ENCODE measurements at regions not wholly inside any gene's neighbourhood (a gene's known extent, or its start where the extent isn't known, plus 50 kb on each side); places are given as distances from the start of the nearest gene placed in this dataset.

- Histone ChIP-seq H3K4me1 (no peaks in the 10 kb centered on the region), H3K27me3 (no peaks in the 10 kb centered on the region), H3K27ac (no peak overlapping the region), H3K36me3 (no peaks in the 10 kb centered on the region), H3K4me3 (no peak overlapping the region), H3K9me3 (peaks cover 0 to 7% of the 10 kb centered on the region in 2 donors)
- no peak for TF ChIP-seq CTCF (IDR thresholded peaks at IDR 0.05)
- no peak for TF ChIP-seq POLR2AphosphoS5 (IDR thresholded peaks at IDR 0.05)
- TF ChIP-seq POLR2A (IDR thresholded peaks at IDR 0.05) = no peak
- DNase-seq (ENCODE audit: low spot score in 2 of 2) = no peak
- intact Hi-C loops (cut with DNase I; ENCODE audit: low total_unique reads) = no loop called here
Measured at GRCh38 chr12:33724867-33725266, 285.2 kb upstream of the SYT10 start.

- H3K36me3 ChIP-seq = no peaks in the 10 kb centered on the region
- no peak overlapping the region for H3K27ac ChIP-seq
- H3K4me1 ChIP-seq = no peaks in the 10 kb centered on the region
- no peak for TF ChIP-seq POLR2A (IDR thresholded peaks at IDR 0.05)
- no peak for TF ChIP-seq POLR2AphosphoS5 (IDR thresholded peaks at IDR 0.05)
- TF ChIP-seq CTCF (IDR thresholded peaks at IDR 0.05) = no peak
- no peak for DNase-seq (ENCODE audit: low spot score in 2 of 2)
- H3K27me3 ChIP-seq = no peaks in the 10 kb centered on the region
- H3K4me3 ChIP-seq = no peak overlapping the region
- H3K9me3 ChIP-seq = no peaks in the 10 kb centered on the region
- intact Hi-C loops (cut with DNase I; ENCODE audit: low total_unique reads) = no loop called here
Measured at GRCh38 chr12:33734871-33735270, 287.4 kb upstream of the ALG10 start.

GRCh38 chr12:33752854-33753253 is 269.4 kb upstream of the ALG10 start:
- H3K9me3 ChIP-seq = no peaks in the 10 kb centered on the region
- no peak overlapping the region for H3K4me3 ChIP-seq
- H3K4me1 ChIP-seq = no peaks in the 10 kb centered on the region
- H3K36me3 ChIP-seq = no peaks in the 10 kb centered on the region
- intact Hi-C loops (cut with DNase I; ENCODE audit: low total_unique reads) = no loop called here
- H3K27ac ChIP-seq = no peak overlapping the region
- H3K27me3 ChIP-seq = no peaks in the 10 kb centered on the region
- DNase-seq (ENCODE audit: low spot score in 2 of 2) = no peak
- TF ChIP-seq POLR2A (IDR thresholded peaks at IDR 0.05) (no peak), POLR2AphosphoS5 (IDR thresholded peaks at IDR 0.05) (no peak), CTCF (IDR thresholded peaks at IDR 0.05) (no peak)

GRCh38 chr12:33757701-33758100 is 264.6 kb upstream of the ALG10 start:
- Histone ChIP-seq H3K27me3 (no peaks in the 10 kb centered on the region), H3K4me3 (no peak overlapping the region), H3K27ac (no peak overlapping the region), H3K9me3 (no peaks in the 10 kb centered on the region), H3K36me3 (no peaks in the 10 kb centered on the region), H3K4me1 (no peaks in the 10 kb centered on the region)
- DNase-seq (ENCODE audit: low spot score in 2 of 2) = no peak
- no peak for TF ChIP-seq CTCF (IDR thresholded peaks at IDR 0.05)
- intact Hi-C loops (cut with DNase I; ENCODE audit: low total_unique reads) = no loop called here

GRCh38 chr12:33759279-33759678 is 263.0 kb upstream of the ALG10 start:
- Histone ChIP-seq H3K27me3 (no peaks in the 10 kb centered on the region), H3K4me3 (no peak overlapping the region), H3K36me3 (no peaks in the 10 kb centered on the region), H3K27ac (no peak overlapping the region), H3K4me1 (no peaks in the 10 kb centered on the region), H3K9me3 (no peaks in the 10 kb centered on the region)
- TF ChIP-seq POLR2AphosphoS5 (IDR thresholded peaks at IDR 0.05) (no peak), POLR2A (IDR thresholded peaks at IDR 0.05) (no peak), CTCF (IDR thresholded peaks at IDR 0.05) (no peak)
- intact Hi-C loops (cut with DNase I; ENCODE audit: low total_unique reads) = no loop called here
- DNase-seq (ENCODE audit: low spot score in 2 of 2) = no peak
